ENCODE measurements at regions not wholly inside any gene's neighbourhood (a gene's known extent, or its start where the extent isn't known, plus 50 kb on each side); places are given as distances from the start of the nearest gene placed in this dataset.

- intact Hi-C loops (cut with DNase I): no loop called here
- DNase-seq (no peak), ATAC-seq (no peak)
Observed at GRCh38 chr3:66719796-66720356, 219.1 kb upstream of the LRIG1 start.

- no peak for ATAC-seq
- intact Hi-C loops (cut with DNase I): no loop called here
- no peak for DNase-seq
Observed at GRCh38 chr3:66720508-66720907, 219.7 kb upstream of the LRIG1 start.

- peak; percentile 36 for DNase-seq
- intact Hi-C loops (cut with DNase I): no loop called here
- peak in 1 of 2 donors; percentile 87 for ATAC-seq
Observed at GRCh38 chr3:66722675-66723074, 221.9 kb upstream of the LRIG1 start.

GRCh38 chr3:66723231-66723630 lies 222.4 kb upstream of the LRIG1 start:
- no peak for ATAC-seq
- intact Hi-C loops (cut with DNase I): no loop called here
- DNase-seq: no peak

GRCh38 chr3:66729687-66730393 lies 229.0 kb upstream of the LRIG1 start:
- intact Hi-C loops (cut with DNase I): no loop called here
- ATAC-seq: no peak
- DNase-seq: no peak

- intact Hi-C loops (cut with DNase I): no loop called here
- no peak for ATAC-seq
- DNase-seq: no peak
Observed at GRCh38 chr3:66738625-66739365, 238.0 kb upstream of the LRIG1 start.

- no peak for DNase-seq
- ATAC-seq: no peak
- intact Hi-C loops (cut with DNase I): no loop called here
Observed at GRCh38 chr3:66740260-66740659, 239.4 kb upstream of the LRIG1 start.

GRCh38 chr3:66744521-66744920 lies 243.7 kb upstream of the LRIG1 start:
- ATAC-seq (no peak), DNase-seq (no peak)
- intact Hi-C loops (cut with DNase I): no loop called here

GRCh38 chr3:66744986-66745385 lies 244.2 kb upstream of the LRIG1 start:
- ATAC-seq (no peak), DNase-seq (no peak)
- intact Hi-C loops (cut with DNase I): no loop called here

- DNase-seq (no peak), ATAC-seq (no peak)
- intact Hi-C loops (cut with DNase I): no loop called here
Observed at GRCh38 chr3:66747261-66747660, 246.4 kb upstream of the LRIG1 start.

- no peak for ATAC-seq
- intact Hi-C loops (cut with DNase I): no loop called here
- DNase-seq: no peak
Observed at GRCh38 chr3:66747696-66748095, 246.9 kb upstream of the LRIG1 start.

- intact Hi-C loops (cut with DNase I): no loop called here
- ATAC-seq: no peak
- DNase-seq: no peak
Observed at GRCh38 chr3:66748175-66748876, 247.5 kb upstream of the LRIG1 start.

- ATAC-seq (peak; percentile 65 to 75), DNase-seq (no peak)
- intact Hi-C loops (cut with DNase I): no loop called here
Observed at GRCh38 chr3:66751842-66752241, 246.3 kb upstream of the KBTBD8 start.

GRCh38 chr3:66753670-66754069 lies 244.4 kb upstream of the KBTBD8 start:
- intact Hi-C loops (cut with DNase I): no loop called here
- ATAC-seq: no peak

GRCh38 chr3:66754613-66755012 lies 243.5 kb upstream of the KBTBD8 start:
- no peak for ATAC-seq
- intact Hi-C loops (cut with DNase I): no loop called here
- DNase-seq: no peak

More at GRCh38 chr3:66753670-66754069, 244.4 kb upstream of the KBTBD8 start:
- no peak for DNase-seq

- ATAC-seq: no peak
- intact Hi-C loops (cut with DNase I): no loop called here
Observed at GRCh38 chr3:66755924-66756323, 242.2 kb upstream of the KBTBD8 start.

GRCh38 chr3:66756468-66757036 lies 241.6 kb upstream of the KBTBD8 start:
- ATAC-seq (no peak), DNase-seq (no peak)
- intact Hi-C loops (cut with DNase I): no loop called here

More at GRCh38 chr3:66755924-66756323, 242.2 kb upstream of the KBTBD8 start:
- DNase-seq: no peak

- no peak for DNase-seq
- intact Hi-C loops (cut with DNase I): no loop called here
Observed at GRCh38 chr3:66761093-66761780, 236.9 kb upstream of the KBTBD8 start.

More at GRCh38 chr3:66761093-66761780, 236.9 kb upstream of the KBTBD8 start:
- ATAC-seq: no peak

All from left cardiac atrium (tissue), 4 donors.